SK-N-SH (cell line): ENCODE measurements at regions not wholly inside any gene's neighbourhood (a gene's known extent, or its start where the extent isn't known, plus 50 kb on each side); places are given as distances from the start of the nearest gene placed in this dataset.

Experiments used
- CTCF ChIA-PET: fragments of 300-600, 350-600 bp; formaldehyde crosslinking; extraction: SDS; loops from one replicate; lab custom pipeline; 2021; lab: Yijun Ruan, JAX
- POLR2A ChIA-PET: fragments of 350-600 bp; sonication (Branson Sonifier 250); formaldehyde crosslinking; extraction: SDS; loops from one replicate; lab custom pipeline; 2020; ENCODE audit warnings: antibody characterized with exemption, inconsistent platforms; lab: Yijun Ruan, JAX
- DNase-seq: peaks from one replicate; pipeline ENCODE4 v3.0.0; 2012
- H2AFZ ChIP-seq: fragments of 200-600 bp; sonication (generic); 2 replicates; pipeline ENCODE4 v1.8.1; 2016; ENCODE audit warnings: antibody characterized with exemption, mild to moderate bottlenecking, low read depth
- H3F3A ChIP-seq: fragments of 200-600 bp; sonication (generic); replicated peaks from 2 replicates; pipeline ENCODE3; 2016; ENCODE audit warnings: antibody characterized with exemption, mild to moderate bottlenecking; ENCODE audit not compliant: insufficient read depth
- H3K27ac ChIP-seq, 2 experiments: fragments of 200-500 bp in 1 of 2; fragments of 200-600 bp in 1 of 2; sonication (Bioruptor generic) in 1 of 2; sonication (generic), shearing (Covaris generic) in 1 of 2; 2 replicates each; pipeline versions ENCODE4 v1.5.1 to v1.6.1; 2014 to 2016; ENCODE audit warnings: low read depth in 2 of 2, inconsistent platforms in 1 of 2, low read length in 1 of 2, mild to moderate bottlenecking in 1 of 2, mixed read lengths in 1 of 2
- H3K27me3 ChIP-seq: fragments of 200-600 bp; sonication (generic), shearing (Covaris generic); 2 replicates; pipeline ENCODE4 v1.6.1; 2016; ENCODE audit warnings: mixed run types; ENCODE audit not compliant: insufficient read depth
- H3K36me3 ChIP-seq, 2 experiments: fragments of 200-500 bp in 1 of 2; fragments of 200-600 bp in 1 of 2; sonication (Bioruptor generic) in 1 of 2; sonication (generic) in 1 of 2; replicated peaks in 1 of 2; 2 replicates each; pipeline versions ENCODE3 to v1.5.1; 2014 to 2016; ENCODE audit warnings: low read length in 1 of 2, mild to moderate bottlenecking in 1 of 2; ENCODE audit not compliant: insufficient read depth in 2 of 2, control insufficient read depth in 1 of 2
- H3K4me1 ChIP-seq, 2 experiments: fragments of 200-500 bp in 1 of 2; fragments of 200-600 bp in 1 of 2; sonication (Bioruptor generic) in 1 of 2; sonication (generic), shearing (Covaris generic) in 1 of 2; 2 replicates each; pipeline versions ENCODE4 v1.5.1 to v1.6.1; 2014 to 2016; ENCODE audit warnings: low read depth in 1 of 2, low read length in 1 of 2, mixed run types in 1 of 2; ENCODE audit not compliant: insufficient read depth in 2 of 2, control insufficient read depth in 1 of 2
- H3K4me2 ChIP-seq: fragments of 200-600 bp; sonication (generic), shearing (Covaris generic); 2 replicates; pipeline ENCODE4 v1.6.1; 2017; ENCODE audit warnings: mixed run types
- H3K4me3 ChIP-seq, 2 experiments: fragments of 200-500 bp in 1 of 2; fragments of 200-600 bp in 1 of 2; sonication (Bioruptor generic) in 1 of 2; sonication (generic), shearing (Covaris generic) in 1 of 2; 2 replicates each; pipeline versions ENCODE4 v1.5.1 to v1.8.1; 2014 to 2016; ENCODE audit warnings: low read depth in 2 of 2, inconsistent platforms in 1 of 2, low read length in 1 of 2, mild to moderate bottlenecking in 1 of 2, mixed read lengths in 1 of 2, moderate library complexity in 1 of 2
- H3K79me2 ChIP-seq: fragments of 200-600 bp; sonication (generic); 2 replicates; pipeline ENCODE4 v1.8.1; 2017; ENCODE audit warnings: mild to moderate bottlenecking; ENCODE audit not compliant: insufficient read depth
- H3K9ac ChIP-seq: fragments of 200-600 bp; sonication (generic); 2 replicates; pipeline ENCODE4 v1.6.1; 2017; ENCODE audit warnings: mixed run types
- H3K9me2 ChIP-seq: fragments of 200-600 bp; sonication (generic); 2 replicates; pipeline ENCODE4 v1.6.1; 2017; ENCODE audit warnings: mixed run types
- H3K9me3 ChIP-seq: fragments of 200-600 bp; sonication (generic); 2 replicates; pipeline ENCODE4 v1.6.1; 2017; ENCODE audit warnings: mixed run types, mild to moderate bottlenecking, moderate library complexity
- H4K20me1 ChIP-seq: fragments of 200-600 bp; sonication (generic); 2 replicates; pipeline ENCODE4 v1.6.1; 2017; ENCODE audit warnings: mild to moderate bottlenecking, mixed run types; ENCODE audit not compliant: insufficient read depth
- CHD2 ChIP-seq: fragments of 150-350 bp; IDR thresholded peaks from 2 replicates; pipeline ENCODE4 v1.6.1; 2018; ENCODE audit warnings: low read length; ENCODE audit not compliant: partially characterized antibody
- ELF1 ChIP-seq: IDR thresholded peaks from 2 replicates; pipeline ENCODE4 v1.4.0; 2012
- FOSL2 ChIP-seq: IDR thresholded peaks from 2 replicates; pipeline ENCODE4 v1.4.0; 2012; ENCODE audit warnings: low read depth, mild to moderate bottlenecking, moderate library complexity, borderline replicate concordance
- FOXM1 ChIP-seq: IDR thresholded peaks from 2 replicates; pipeline ENCODE4 v1.4.0; 2012; ENCODE audit warnings: low read depth, mild to moderate bottlenecking
- IRF3 ChIP-seq: fragments of 150-350 bp; IDR thresholded peaks from 2 replicates; pipeline ENCODE4 v1.6.1; 2016; ENCODE audit warnings: mild to moderate bottlenecking, low read depth, low read length
- MXI1 ChIP-seq: IDR thresholded peaks from 2 replicates; pipeline ENCODE4 v1.6.1; 2012; ENCODE audit warnings: mild to moderate bottlenecking, low read depth, low read length, improper control_type of control experiment
- PBX3 ChIP-seq: IDR thresholded peaks from 2 replicates; pipeline ENCODE4; 2012
- REST ChIP-seq: IDR thresholded peaks from 2 replicates; pipeline ENCODE4 v1.6.1; 2012; ENCODE audit warnings: mild to moderate bottlenecking, low read depth, low read length, moderate library complexity
- SMC3 ChIP-seq: IDR thresholded peaks from 2 replicates; pipeline ENCODE4 v1.6.1; 2012; ENCODE audit warnings: low read depth, low read length, improper control_type of control experiment
- TAF1 ChIP-seq: IDR thresholded peaks from 2 replicates; pipeline ENCODE4 v1.6.1; 2012; ENCODE audit warnings: low read depth, mild to moderate bottlenecking, low read length, moderate library complexity, borderline replicate concordance
- TCF12 ChIP-seq: IDR thresholded peaks from 2 replicates; pipeline ENCODE4 v1.4.0; 2012
- ZBTB33 ChIP-seq: IDR thresholded peaks from 2 replicates; pipeline ENCODE4 v1.4.0; 2012; ENCODE audit warnings: low read depth, borderline replicate concordance
- WGBS: methylation state at CpG from one replicate; pipeline ENCODE4 v1.1.6; 2017; ENCODE audit warnings: low lambda C conversion rate; 5-methylcytosine and 5-hydroxymethylcytosine counted together

- TF ChIP-seq MXI1 = no peak
Observed at GRCh38 chr5:159638481-159638880, 277.8 kb upstream of the ADRA1B start (continued).

- H2AFZ ChIP-seq = no peak overlapping the region
- WGBS = 33% methylated on average over 2 of the region's 2 CpGs
- CTCF ChIA-PET = interaction anchor here (0.8 kb wide), 1 partner anchor 8 kb away, joined by 3 read pairs; no protein-coding TSS in a partner anchor
- POLR2A ChIA-PET = no interaction called here
- H3K9ac ChIP-seq = no peak overlapping the region
- H3K27me3 ChIP-seq = no peaks in the 10 kb centered on the region
- H3K27ac ChIP-seq = no peak overlapping the region
- no peaks in the 10 kb centered on the region for H3K9me2 ChIP-seq
- H3K36me3 ChIP-seq = no peaks in the 10 kb centered on the region
- no peak for TF ChIP-seq ELF1
- TF ChIP-seq FOXM1 = no peak
- no peak for TF ChIP-seq REST
- TF ChIP-seq IRF3 = no peak
- TF ChIP-seq SMC3 = no peak
- no peak for TF ChIP-seq CHD2
- TF ChIP-seq TAF1 = no peak
- no peak for TF ChIP-seq PBX3
- TF ChIP-seq FOSL2 = no peak
- TF ChIP-seq ZBTB33 = no peak
- no peak for TF ChIP-seq TCF12
- H3K9me3 ChIP-seq = 0 out of 2 replicates have a peak, but pooled peaks cover 8% of the 10 kb centered on the region
- H3F3A ChIP-seq = no peaks in the 10 kb centered on the region
- H3K4me1 ChIP-seq = no peaks in the 10 kb centered on the region
- no peak for DNase-seq
- no peak overlapping the region for H3K4me3 ChIP-seq
- H4K20me1 ChIP-seq = no peaks in the 10 kb centered on the region
- no peaks in the 10 kb centered on the region for H3K79me2 ChIP-seq
- no peak overlapping the region for H3K4me2 ChIP-seq
Observed at GRCh38 chr5:159638954-159639559, 277.2 kb upstream of the ADRA1B start.
